Calu3 (cell line): ENCODE measurements at regions not wholly inside any gene's neighbourhood (a gene's known extent, or its start where the extent isn't known, plus 50 kb on each side); places are given as distances from the start of the nearest gene placed in this dataset.

Source experiments
- BruUV-seq: library from RNA; stranded (reverse); fragments of 400-500 nt; replicated peaks from 2 replicates; lab custom pipeline; 2021; lab: Mats Ljungman, UMichigan
- CTCF ChIA-PET: fragments of 300-600 bp; sonication (Branson Sonifier 250); formaldehyde crosslinking; loops from one replicate; lab custom pipeline; 2022; ENCODE audit warnings: antibody characterized with exemption; lab: Charles Lee
- DNase-seq: peaks from one replicate; pipeline ENCODE4 v3.0.0; 2022
- H3K27ac Mint-ChIP-seq: one replicate; pipeline ENCODE4 v1.8.0; 2022; ENCODE audit warnings: mixed read lengths; ENCODE audit not compliant: unreplicated experiment
- H3K27me3 Mint-ChIP-seq: one replicate; pipeline ENCODE4 v1.8.0; 2022; ENCODE audit warnings: mixed read lengths; ENCODE audit not compliant: unreplicated experiment
- H3K36me3 Mint-ChIP-seq: one replicate; pipeline ENCODE4 v1.8.0; 2022; ENCODE audit warnings: mild to moderate bottlenecking, moderate library complexity, mixed read lengths; ENCODE audit not compliant: insufficient read depth, unreplicated experiment
- H3K4me1 Mint-ChIP-seq: one replicate; pipeline ENCODE4 v1.8.0; 2022; ENCODE audit warnings: mild to moderate bottlenecking, low read depth, mixed read lengths; ENCODE audit not compliant: unreplicated experiment
- H3K4me3 Mint-ChIP-seq: one replicate; pipeline ENCODE4 v1.8.0; 2022; ENCODE audit warnings: mild to moderate bottlenecking, low read depth, moderate library complexity, mixed read lengths; ENCODE audit not compliant: unreplicated experiment
- H3K9me3 Mint-ChIP-seq: one replicate; pipeline ENCODE4 v1.8.0; 2022; ENCODE audit warnings: low read depth, mixed read lengths; ENCODE audit not compliant: unreplicated experiment
- CTCF ChIP-seq: fragments of 200-600 bp; IDR thresholded peaks from one replicate; pipeline ENCODE4 v1.8.0; 2022; ENCODE audit warnings: antibody characterized with exemption; ENCODE audit not compliant: unreplicated experiment
- intact Hi-C: fragments of 100-400 bp; cut with micrococcal nuclease; formaldehyde crosslinking; loops from one replicate; pipeline ENCODE4 v1.10.0; 2022; ENCODE audit not compliant: unreplicated experiment

GRCh38 chr2:209095432-209095831 lies 328.4 kb upstream of the MAP2 start:
- intact Hi-C loops: no loop called here
- no peak for TF ChIP-seq CTCF
- Mint-ChIP-seq H3K27me3 (no peaks in the 10 kb centered on the region), H3K4me1 (peaks cover 29% of the 10 kb centered on the region), H3K4me3 (no peak overlapping the region), H3K27ac (no peak overlapping the region), H3K36me3 (no peaks in the 10 kb centered on the region), H3K9me3 (peaks cover 3% of the 10 kb centered on the region)
- CTCF ChIA-PET: interaction anchor here (0.6 kb wide), 2 partner anchors 150 to 688 kb away, joined by 3 to 5 read pairs; no protein-coding TSS in a partner anchor
- no TSS peak for BruUV-seq
- no peak for DNase-seq

- no TSS peak for BruUV-seq
- no peak for TF ChIP-seq CTCF
- intact Hi-C loops: no loop called here
- Mint-ChIP-seq H3K27ac (no peak overlapping the region), H3K27me3 (no peaks in the 10 kb centered on the region), H3K4me1 (peaks cover 16% of the 10 kb centered on the region), H3K9me3 (peaks cover 3% of the 10 kb centered on the region), H3K4me3 (no peak overlapping the region), H3K36me3 (no peaks in the 10 kb centered on the region)
- CTCF ChIA-PET: no interaction called here
- DNase-seq: no peak
Observed at GRCh38 chr2:209097168-209097567, 326.7 kb upstream of the MAP2 start.

- TF ChIP-seq CTCF: no peak
- Mint-ChIP-seq H3K36me3 (no peaks in the 10 kb centered on the region), H3K4me3 (no peak overlapping the region), H3K4me1 (no peaks in the 10 kb centered on the region), H3K27me3 (no peaks in the 10 kb centered on the region), H3K27ac (no peak overlapping the region), H3K9me3 (no peaks in the 10 kb centered on the region)
- no peak for DNase-seq
- intact Hi-C loops: no loop called here
- BruUV-seq: no TSS peak
- CTCF ChIA-PET: no interaction called here
Observed at GRCh38 chr2:209102319-209102718, 321.5 kb upstream of the MAP2 start.

- intact Hi-C loops: no loop called here
- no peak for DNase-seq
- TF ChIP-seq CTCF: no peak
- no TSS peak for BruUV-seq
- Mint-ChIP-seq H3K36me3 (no peaks in the 10 kb centered on the region), H3K4me1 (no peaks in the 10 kb centered on the region), H3K27me3 (no peaks in the 10 kb centered on the region), H3K27ac (no peak overlapping the region), H3K4me3 (no peak overlapping the region), H3K9me3 (no peaks in the 10 kb centered on the region)
- CTCF ChIA-PET: no interaction called here
Observed at GRCh38 chr2:209113026-209113425, 310.8 kb upstream of the MAP2 start.
